Ishikawa (cell line): ENCODE measurements at regions not wholly inside any gene's neighbourhood (a gene's known extent, or its start where the extent isn't known, plus 50 kb on each side); places are given as distances from the start of the nearest gene placed in this dataset.

Experiments
- EP300 ChIP-seq: IDR thresholded peaks from 2 replicates; pipeline ENCODE4 v1.6.1; 2012; ENCODE audit warnings: borderline replicate concordance
- RAD21 ChIP-seq: IDR thresholded peaks from 2 replicates; pipeline ENCODE4 v1.6.1; 2012; ENCODE audit warnings: low read depth
- TAF1 ChIP-seq: IDR thresholded peaks from 2 replicates; pipeline ENCODE4 v1.6.1; 2012; ENCODE audit warnings: low read depth, mild to moderate bottlenecking
- TF ChIP-seq, protein P1 (sequence below): IDR thresholded peaks from 2 replicates; pipeline ENCODE4 v1.6.1; 2012
- TF ChIP-seq, protein P2 (sequence below): IDR thresholded peaks from 2 replicates; pipeline ENCODE4 v1.6.1; 2012; ENCODE audit warnings: low read depth, mild to moderate bottlenecking
- TF ChIP-seq, protein P3 (sequence below): IDR thresholded peaks from 2 replicates; pipeline ENCODE4 v1.6.1; 2012

DNA sequence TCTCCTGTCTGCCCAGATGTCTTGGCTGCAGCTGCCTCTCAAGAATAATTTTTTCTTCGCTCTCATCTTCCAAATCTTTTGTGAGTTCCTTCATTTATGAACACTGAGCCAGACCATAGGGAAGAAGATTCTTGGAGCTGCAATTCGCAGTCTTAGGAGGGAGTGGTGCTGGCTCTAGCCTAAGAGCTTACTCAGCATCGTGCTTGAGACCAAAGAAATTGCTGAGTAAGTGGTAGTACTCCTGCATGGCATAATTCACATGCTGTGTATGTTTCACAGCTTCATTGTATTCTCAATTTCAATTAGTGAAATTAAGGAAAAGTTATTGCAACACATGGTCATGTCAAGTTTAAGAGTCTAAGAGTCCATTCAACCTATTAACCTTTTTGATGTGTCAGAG lies 771.7 kb downstream of the ADCYAP1 start:
- TF ChIP-seq, protein P1, sequence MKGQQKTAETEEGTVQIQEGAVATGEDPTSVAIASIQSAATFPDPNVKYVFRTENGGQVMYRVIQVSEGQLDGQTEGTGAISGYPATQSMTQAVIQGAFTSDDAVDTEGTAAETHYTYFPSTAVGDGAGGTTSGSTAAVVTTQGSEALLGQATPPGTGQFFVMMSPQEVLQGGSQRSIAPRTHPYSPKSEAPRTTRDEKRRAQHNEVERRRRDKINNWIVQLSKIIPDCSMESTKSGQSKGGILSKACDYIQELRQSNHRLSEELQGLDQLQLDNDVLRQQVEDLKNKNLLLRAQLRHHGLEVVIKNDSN, result no peak
- TF ChIP-seq TAF1 (no peak), RAD21 (no peak), EP300 (no peak)
- TF ChIP-seq, protein P2, sequence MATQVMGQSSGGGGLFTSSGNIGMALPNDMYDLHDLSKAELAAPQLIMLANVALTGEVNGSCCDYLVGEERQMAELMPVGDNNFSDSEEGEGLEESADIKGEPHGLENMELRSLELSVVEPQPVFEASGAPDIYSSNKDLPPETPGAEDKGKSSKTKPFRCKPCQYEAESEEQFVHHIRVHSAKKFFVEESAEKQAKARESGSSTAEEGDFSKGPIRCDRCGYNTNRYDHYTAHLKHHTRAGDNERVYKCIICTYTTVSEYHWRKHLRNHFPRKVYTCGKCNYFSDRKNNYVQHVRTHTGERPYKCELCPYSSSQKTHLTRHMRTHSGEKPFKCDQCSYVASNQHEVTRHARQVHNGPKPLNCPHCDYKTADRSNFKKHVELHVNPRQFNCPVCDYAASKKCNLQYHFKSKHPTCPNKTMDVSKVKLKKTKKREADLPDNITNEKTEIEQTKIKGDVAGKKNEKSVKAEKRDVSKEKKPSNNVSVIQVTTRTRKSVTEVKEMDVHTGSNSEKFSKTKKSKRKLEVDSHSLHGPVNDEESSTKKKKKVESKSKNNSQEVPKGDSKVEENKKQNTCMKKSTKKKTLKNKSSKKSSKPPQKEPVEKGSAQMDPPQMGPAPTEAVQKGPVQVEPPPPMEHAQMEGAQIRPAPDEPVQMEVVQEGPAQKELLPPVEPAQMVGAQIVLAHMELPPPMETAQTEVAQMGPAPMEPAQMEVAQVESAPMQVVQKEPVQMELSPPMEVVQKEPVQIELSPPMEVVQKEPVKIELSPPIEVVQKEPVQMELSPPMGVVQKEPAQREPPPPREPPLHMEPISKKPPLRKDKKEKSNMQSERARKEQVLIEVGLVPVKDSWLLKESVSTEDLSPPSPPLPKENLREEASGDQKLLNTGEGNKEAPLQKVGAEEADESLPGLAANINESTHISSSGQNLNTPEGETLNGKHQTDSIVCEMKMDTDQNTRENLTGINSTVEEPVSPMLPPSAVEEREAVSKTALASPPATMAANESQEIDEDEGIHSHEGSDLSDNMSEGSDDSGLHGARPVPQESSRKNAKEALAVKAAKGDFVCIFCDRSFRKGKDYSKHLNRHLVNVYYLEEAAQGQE, result no peak
- TF ChIP-seq, protein P3, sequence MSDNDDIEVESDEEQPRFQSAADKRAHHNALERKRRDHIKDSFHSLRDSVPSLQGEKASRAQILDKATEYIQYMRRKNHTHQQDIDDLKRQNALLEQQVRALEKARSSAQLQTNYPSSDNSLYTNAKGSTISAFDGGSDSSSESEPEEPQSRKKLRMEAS, result no peak
